ENCODE measurements at regions not wholly inside any gene's neighbourhood (a gene's known extent, or its start where the extent isn't known, plus 50 kb on each side); places are given as distances from the start of the nearest gene placed in this dataset.

DNA sequence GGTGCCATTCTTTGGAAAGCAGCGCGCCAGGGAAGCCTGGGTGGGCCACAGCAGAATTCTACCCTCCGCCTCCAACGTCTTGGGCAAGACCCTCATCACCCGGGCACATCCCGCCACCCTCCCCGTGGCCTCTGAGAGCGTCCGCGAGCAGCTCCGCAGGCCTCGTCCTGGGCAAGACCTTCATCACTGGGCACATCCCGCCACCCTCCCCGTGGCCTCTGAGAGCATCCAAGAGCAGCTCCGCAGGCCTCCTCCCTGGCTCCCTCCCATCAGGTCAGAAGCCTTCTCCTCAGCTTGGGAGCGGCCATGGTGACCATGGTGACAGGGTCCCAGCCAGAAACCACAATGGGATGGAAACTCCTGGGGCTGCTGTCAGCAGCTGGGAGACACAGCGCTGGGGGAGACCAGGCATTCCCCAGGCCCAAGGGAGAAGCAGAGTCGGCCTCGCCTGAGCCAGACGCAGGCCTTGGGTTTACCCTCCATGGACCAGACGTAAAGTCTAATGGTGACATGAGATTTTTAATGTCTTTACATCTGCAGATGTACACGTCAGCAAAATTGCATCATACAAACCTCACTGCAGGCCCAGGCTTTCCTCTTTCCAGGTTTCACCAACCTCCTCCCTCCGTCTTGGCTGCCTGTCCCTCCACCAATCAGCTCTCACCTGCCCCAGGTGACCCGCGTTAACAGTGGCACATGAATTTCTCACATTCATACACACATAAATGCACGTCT lies 55.1 kb upstream of the PPP2R2D start:
- Mint-ChIP-seq H3K4me3 (no peak overlapping the region), H3K36me3 (ENCODE audit: low read depth) (no peaks in the 10 kb centered on the region), H3K27ac (no peak overlapping the region), H3K27me3 (no peaks in the 10 kb centered on the region), H3K9me3 (no peaks in the 10 kb centered on the region), H3K4me1 (no peaks in the 10 kb centered on the region)
- no peak for DNase-seq
- CTCF ChIA-PET = no interaction called here
- POLR2A ChIA-PET = no interaction called here

DNA sequence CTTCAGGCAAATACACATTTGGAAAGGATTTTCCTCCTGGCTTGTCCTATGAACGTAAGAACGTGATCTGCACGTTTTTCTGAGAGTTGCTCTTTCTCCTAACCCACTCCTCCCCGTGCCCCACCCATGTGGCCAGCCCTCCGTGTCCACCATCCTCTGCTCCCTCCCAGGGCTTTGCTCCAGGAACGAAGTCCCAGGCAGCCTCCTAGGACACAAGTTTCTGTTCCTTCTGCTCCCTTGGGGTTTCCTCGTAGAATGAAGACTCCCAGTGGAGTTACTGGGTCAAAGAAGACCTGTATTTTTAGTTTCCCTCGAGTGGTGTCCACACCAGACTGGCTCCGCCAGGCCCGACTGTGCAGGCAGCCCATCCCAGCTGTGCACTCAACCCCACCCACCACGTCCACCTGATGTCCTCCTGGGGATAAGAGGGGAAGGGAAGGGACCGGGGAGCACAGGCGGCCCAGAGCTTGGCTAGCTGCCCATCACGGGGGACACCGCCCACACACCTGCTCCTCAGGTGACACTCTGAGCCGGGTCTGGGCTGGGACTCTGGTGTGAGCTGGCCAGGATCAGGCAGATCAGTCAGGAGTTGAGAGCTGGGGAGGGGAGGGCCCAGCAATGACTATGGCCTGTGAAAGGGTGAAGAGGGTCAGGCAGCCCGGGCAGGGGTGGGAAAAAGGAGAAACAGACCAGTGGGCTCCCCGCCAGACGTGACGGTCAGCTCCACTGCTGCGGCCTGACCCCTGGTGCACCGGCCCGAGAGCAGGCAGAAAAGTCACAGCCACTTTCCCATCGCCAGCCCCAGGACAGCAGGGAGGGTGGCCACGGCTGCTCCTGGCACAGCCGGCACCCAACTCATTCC lies 54.3 kb upstream of the PPP2R2D start:
- ChIA-PET POLR2A (no interaction called here), CTCF (no interaction called here)
- DNase-seq = no peak
- no peak overlapping the region for H3K4me3 Mint-ChIP-seq
- H3K27ac Mint-ChIP-seq = no peak overlapping the region
- no peaks in the 10 kb centered on the region for H3K27me3 Mint-ChIP-seq
- H3K9me3 Mint-ChIP-seq = no peaks in the 10 kb centered on the region
- H3K4me1 Mint-ChIP-seq = no peaks in the 10 kb centered on the region
- no peaks in the 10 kb centered on the region for H3K36me3 Mint-ChIP-seq (ENCODE audit: low read depth)

- no peak overlapping the region for H3K27ac Mint-ChIP-seq
- no peaks in the 10 kb centered on the region for H3K4me1 Mint-ChIP-seq
- H3K9me3 Mint-ChIP-seq = no peaks in the 10 kb centered on the region
- H3K36me3 Mint-ChIP-seq (ENCODE audit: low read depth) = no peaks in the 10 kb centered on the region
- H3K4me3 Mint-ChIP-seq = no peak overlapping the region
- ChIA-PET POLR2A (no interaction called here), CTCF (no interaction called here)
- H3K27me3 Mint-ChIP-seq = no peaks in the 10 kb centered on the region
- DNase-seq = no peak
Measured at GRCh38 chr10:131847241-131847783, 53.5 kb upstream of the PPP2R2D start.

GRCh38 chr10:131848296-131848695 lies 52.5 kb upstream of the PPP2R2D start:
- no peak overlapping the region for H3K4me3 Mint-ChIP-seq
- ChIA-PET CTCF (no interaction called here), POLR2A (no interaction called here)
- H3K4me1 Mint-ChIP-seq = no peaks in the 10 kb centered on the region
- H3K36me3 Mint-ChIP-seq (ENCODE audit: low read depth) = no peaks in the 10 kb centered on the region
- no peak overlapping the region for H3K27ac Mint-ChIP-seq
- DNase-seq = no peak
- H3K27me3 Mint-ChIP-seq = no peaks in the 10 kb centered on the region
- H3K9me3 Mint-ChIP-seq = no peaks in the 10 kb centered on the region

DNA sequence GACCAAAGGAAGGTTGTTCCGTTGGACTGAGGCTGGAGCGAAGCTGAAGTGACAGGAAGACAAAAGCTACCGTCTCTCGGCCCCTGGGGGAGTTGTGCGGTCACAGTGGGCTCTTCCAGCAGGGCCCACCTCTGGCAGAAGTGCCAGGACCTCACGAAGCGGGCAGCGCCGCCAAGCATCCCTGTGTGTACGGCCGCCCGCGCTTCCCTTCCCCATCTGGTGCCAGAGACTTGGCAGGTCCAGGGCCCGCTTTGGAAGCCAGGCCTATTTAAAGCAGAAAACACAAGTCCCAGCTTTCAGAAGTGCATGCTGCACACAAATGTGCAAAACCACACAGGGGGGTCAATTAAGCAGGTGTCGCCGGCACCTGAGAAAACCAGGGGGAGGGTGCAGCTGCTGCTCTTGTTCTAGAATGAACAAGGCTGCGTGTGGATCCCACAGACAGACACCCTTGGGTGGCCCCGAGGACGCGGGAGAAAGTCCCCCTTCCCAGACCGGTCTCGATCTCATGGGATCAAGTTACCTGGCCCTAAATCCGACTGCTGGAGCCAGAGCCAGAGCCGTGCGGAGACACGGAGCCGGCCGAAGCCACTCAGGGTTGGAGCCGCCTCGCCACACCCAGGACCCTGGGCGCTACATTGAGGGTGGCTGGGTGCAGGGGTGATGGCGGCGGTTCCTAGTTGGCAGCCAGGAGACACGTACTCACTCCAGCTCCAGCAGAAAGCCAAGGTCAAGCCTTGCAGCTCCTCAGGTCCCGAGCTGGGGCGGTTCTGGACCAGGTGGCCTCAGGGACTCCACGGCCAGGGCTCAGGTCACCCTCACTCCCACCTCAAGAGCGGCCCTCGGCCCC lies 51.8 kb upstream of the PPP2R2D start:
- H3K27me3 Mint-ChIP-seq = no peaks in the 10 kb centered on the region
- ChIA-PET POLR2A (no interaction called here), CTCF (no interaction called here)
- H3K9me3 Mint-ChIP-seq = no peaks in the 10 kb centered on the region
- H3K4me1 Mint-ChIP-seq = no peaks in the 10 kb centered on the region
- no peaks in the 10 kb centered on the region for H3K36me3 Mint-ChIP-seq (ENCODE audit: low read depth)
- no peak for DNase-seq
- no peak overlapping the region for H3K4me3 Mint-ChIP-seq
- no peak overlapping the region for H3K27ac Mint-ChIP-seq

GRCh38 chr10:131849591-131850382 lies 51.0 kb upstream of the PPP2R2D start:
- H3K4me3 Mint-ChIP-seq = no peak overlapping the region
- no peaks in the 10 kb centered on the region for H3K9me3 Mint-ChIP-seq
- H3K27ac Mint-ChIP-seq = no peak overlapping the region
- ChIA-PET POLR2A (no interaction called here), CTCF (no interaction called here)
- no peaks in the 10 kb centered on the region for H3K36me3 Mint-ChIP-seq (ENCODE audit: low read depth)
- H3K27me3 Mint-ChIP-seq = no peaks in the 10 kb centered on the region
- no peak for DNase-seq
- no peaks in the 10 kb centered on the region for H3K4me1 Mint-ChIP-seq

GRCh38 chr10:131850383-131850870 lies 50.4 kb upstream of the PPP2R2D start:
- ChIA-PET CTCF (no interaction called here), POLR2A (no interaction called here)
- H3K4me3 Mint-ChIP-seq = no peak overlapping the region
- H3K27me3 Mint-ChIP-seq = no peaks in the 10 kb centered on the region
- no peak for DNase-seq
- H3K36me3 Mint-ChIP-seq (ENCODE audit: low read depth) = no peaks in the 10 kb centered on the region
- H3K4me1 Mint-ChIP-seq = no peaks in the 10 kb centered on the region
- H3K9me3 Mint-ChIP-seq = no peaks in the 10 kb centered on the region
- H3K27ac Mint-ChIP-seq = no peak overlapping the region
